OCI-M1 (cell line): ENCODE measurements at regions not wholly inside any gene's neighbourhood (a gene's known extent, or its start where the extent isn't known, plus 50 kb on each side); places are given as distances from the start of the nearest gene placed in this dataset.

Experiments
- DNase-seq: peaks from one replicate; lab custom pipeline; 2025; lab: John Stamatoyannopoulos, UW

- peak; percentile 79 for DNase-seq
These were observed 387.0 kb upstream of the SEMA3D start for GRCh38 chr7:85573844-85574243.

GRCh38 chr7:85573346-85573745 lies 386.5 kb upstream of the SEMA3D start:
- no peak for DNase-seq

GRCh38 chr7:85570898-85571297 lies 384.0 kb upstream of the SEMA3D start:
- DNase-seq: no peak

- DNase-seq: no peak
These were observed 381.1 kb upstream of the SEMA3D start for GRCh38 chr7:85567983-85568382.

GRCh38 chr7:85566095-85566794 lies 379.4 kb upstream of the SEMA3D start:
- no peak for DNase-seq

GRCh38 chr7:85565276-85565675 lies 378.4 kb upstream of the SEMA3D start:
- DNase-seq: no peak

GRCh38 chr7:85564861-85565260 lies 378.0 kb upstream of the SEMA3D start:
- DNase-seq: no peak

GRCh38 chr7:85561706-85562105 lies 374.9 kb upstream of the SEMA3D start:
- no peak for DNase-seq

- peak; percentile 85 for DNase-seq
These were observed 367.7 kb upstream of the SEMA3D start for GRCh38 chr7:85554236-85555178.

GRCh38 chr7:85535974-85536729 lies 349.3 kb upstream of the SEMA3D start:
- no peak for DNase-seq

GRCh38 chr7:85529831-85530230 lies 343.0 kb upstream of the SEMA3D start:
- no peak for DNase-seq

GRCh38 chr7:85529201-85529600 lies 342.3 kb upstream of the SEMA3D start:
- no peak for DNase-seq

GRCh38 chr7:85528581-85528980 lies 341.7 kb upstream of the SEMA3D start:
- DNase-seq: peak; percentile 76

- DNase-seq: no peak
These were observed 338.8 kb upstream of the SEMA3D start for GRCh38 chr7:85525676-85526075.

GRCh38 chr7:85522070-85522469 lies 335.2 kb upstream of the SEMA3D start:
- DNase-seq: no peak

GRCh38 chr7:85521108-85521694 lies 334.3 kb upstream of the SEMA3D start:
- peak; percentile 38 for DNase-seq

GRCh38 chr7:85520175-85520574 lies 333.3 kb upstream of the SEMA3D start:
- DNase-seq: no peak

GRCh38 chr7:85516675-85517074 lies 329.8 kb upstream of the SEMA3D start:
- DNase-seq: no peak

GRCh38 chr7:85512790-85513189 lies 325.9 kb upstream of the SEMA3D start:
- DNase-seq: no peak

- DNase-seq: no peak
These were observed 323.4 kb upstream of the SEMA3D start for GRCh38 chr7:85510287-85510686.

GRCh38 chr7:85509476-85509875 lies 322.6 kb upstream of the SEMA3D start:
- no peak for DNase-seq
